ENCODE measurements at regions not wholly inside any gene's neighbourhood (a gene's known extent, or its start where the extent isn't known, plus 50 kb on each side); places are given as distances from the start of the nearest gene placed in this dataset.

DNA sequence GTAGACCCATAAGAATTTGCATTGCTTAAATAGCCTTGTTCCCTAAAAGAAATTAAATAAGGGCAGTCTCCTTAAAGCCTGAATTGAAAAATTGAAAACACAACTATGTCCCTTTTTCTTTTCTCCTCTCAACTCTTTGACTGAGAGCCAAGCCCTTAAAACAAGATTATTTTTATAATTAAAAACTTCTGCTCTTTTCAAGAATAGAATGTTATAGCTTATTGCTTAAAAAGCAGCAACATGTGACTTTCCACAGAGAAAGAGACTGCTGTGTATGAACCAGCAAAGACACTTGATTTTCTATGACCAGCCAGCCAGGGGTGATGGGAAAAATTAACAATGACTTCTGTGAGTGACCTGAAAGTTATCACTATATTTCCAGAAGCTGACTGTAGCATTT lies 295.2 kb upstream of the CELF2 start:
- TF ChIP-seq EHF (CRISPR knock-in tag; IDR thresholded peaks at IDR 0.05) (no peak), RNF2 (IDR thresholded peaks at IDR 0.05; ENCODE audit: borderline replicate concordance, low read depth) (no peak), HOXA7 (CRISPR knock-in tag; IDR thresholded peaks at IDR 0.05) (no peak), RFX5 (IDR thresholded peaks at IDR 0.05) (no peak), MAZ (IDR thresholded peaks at IDR 0.05; ENCODE audit: borderline replicate concordance, low read depth, low read length) (no peak), CHD4 (IDR thresholded peaks at IDR 0.05; ENCODE audit: borderline replicate concordance) (no peak), POLR2A (IDR thresholded peaks at IDR 0.05; ENCODE audit: low read length) (no peak), HOXB5 (CRISPR knock-in tag; IDR thresholded peaks at IDR 0.05) (no peak), SMC3 (IDR thresholded peaks at IDR 0.05) (no peak), RARB (CRISPR knock-in tag; IDR thresholded peaks at IDR 0.05) (no peak), ZSCAN20 (CRISPR knock-in tag; IDR thresholded peaks at IDR 0.05) (no peak), EHMT2 (IDR thresholded peaks at IDR 0.05; ENCODE audit: low read depth) (no peak), CEBPB (IDR thresholded peaks at IDR 0.05) (no peak), KDM5A (IDR thresholded peaks at IDR 0.05) (no peak), FOSB (CRISPR knock-in tag; IDR thresholded peaks at IDR 0.05) (no peak), JUN (IDR thresholded peaks at IDR 0.05) (no peak), RCOR1 (IDR thresholded peaks at IDR 0.05; ENCODE audit: low read depth, low read length) (no peak), CBX2 (IDR thresholded peaks at IDR 0.05; ENCODE audit: borderline replicate concordance, low read depth) (no peak)
- TF ChIP-seq, protein P1, sequence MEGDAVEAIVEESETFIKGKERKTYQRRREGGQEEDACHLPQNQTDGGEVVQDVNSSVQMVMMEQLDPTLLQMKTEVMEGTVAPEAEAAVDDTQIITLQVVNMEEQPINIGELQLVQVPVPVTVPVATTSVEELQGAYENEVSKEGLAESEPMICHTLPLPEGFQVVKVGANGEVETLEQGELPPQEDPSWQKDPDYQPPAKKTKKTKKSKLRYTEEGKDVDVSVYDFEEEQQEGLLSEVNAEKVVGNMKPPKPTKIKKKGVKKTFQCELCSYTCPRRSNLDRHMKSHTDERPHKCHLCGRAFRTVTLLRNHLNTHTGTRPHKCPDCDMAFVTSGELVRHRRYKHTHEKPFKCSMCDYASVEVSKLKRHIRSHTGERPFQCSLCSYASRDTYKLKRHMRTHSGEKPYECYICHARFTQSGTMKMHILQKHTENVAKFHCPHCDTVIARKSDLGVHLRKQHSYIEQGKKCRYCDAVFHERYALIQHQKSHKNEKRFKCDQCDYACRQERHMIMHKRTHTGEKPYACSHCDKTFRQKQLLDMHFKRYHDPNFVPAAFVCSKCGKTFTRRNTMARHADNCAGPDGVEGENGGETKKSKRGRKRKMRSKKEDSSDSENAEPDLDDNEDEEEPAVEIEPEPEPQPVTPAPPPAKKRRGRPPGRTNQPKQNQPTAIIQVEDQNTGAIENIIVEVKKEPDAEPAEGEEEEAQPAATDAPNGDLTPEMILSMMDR (IDR thresholded peaks at IDR 0.05), result no peak

DNA sequence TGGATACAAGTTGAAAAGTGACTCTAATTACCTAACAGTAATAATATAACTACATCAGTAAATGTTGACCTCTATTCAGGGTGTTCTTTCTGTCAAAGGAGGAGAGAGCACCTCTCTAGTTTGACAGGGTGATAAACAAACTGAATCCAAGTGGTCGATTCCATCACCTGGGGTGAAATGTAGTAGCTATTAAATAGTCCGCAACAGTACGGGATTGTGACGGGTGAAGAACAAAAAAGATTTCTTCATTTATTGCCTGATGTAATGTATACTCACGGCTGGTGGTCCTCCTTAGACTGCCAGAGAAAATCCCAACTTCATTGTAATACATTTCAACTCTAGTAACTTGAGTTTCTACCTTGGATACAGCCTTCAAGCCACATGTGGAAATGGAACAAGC lies 292.5 kb upstream of the CELF2 start:
- Histone ChIP-seq H3K4me3 (no peak overlapping the region), H3K27ac (no peak overlapping the region), H3K4me1 (no peaks in the 10 kb centered on the region), H3K4me2 (no peak overlapping the region), H3K9me3 (no peaks in the 10 kb centered on the region; the same call in 2 of the 3 replicates)
- WGBS (ENCODE audit: missing lambda C conversion rate), result 59% methylated on average over 5 of the region's 5 CpGs
- DNase-seq (ENCODE audit: low read depth in 1 of 2, low spot score in 1 of 2) (no peak), ATAC-seq (no peak), FAIRE-seq (no peak)
- ChIA-PET POLR2A (no interaction called here), CTCF (no interaction called here)
- TF ChIP-seq EHF (CRISPR knock-in tag; IDR thresholded peaks at IDR 0.05) (no peak), KDM1A (IDR thresholded peaks at IDR 0.05; ENCODE audit: low read depth) (no peak), POLR2A (IDR thresholded peaks at IDR 0.05; ENCODE audit: low read length) (no peak), CHD4 (IDR thresholded peaks at IDR 0.05; ENCODE audit: borderline replicate concordance) (no peak), CEBPB (IDR thresholded peaks at IDR 0.05) (no peak), FOXS1 (CRISPR knock-in tag; IDR thresholded peaks at IDR 0.05) (no peak), ZC3H11A (IDR thresholded peaks at IDR 0.05) (no peak), NFE2L2 (conservative IDR thresholded peaks at IDR 0.05; ENCODE audit: low read length) (no peak), GATA3 (IDR thresholded peaks at IDR 0.05; ENCODE audit: borderline replicate concordance) (no peak)
- TF ChIP-seq, protein P2, sequence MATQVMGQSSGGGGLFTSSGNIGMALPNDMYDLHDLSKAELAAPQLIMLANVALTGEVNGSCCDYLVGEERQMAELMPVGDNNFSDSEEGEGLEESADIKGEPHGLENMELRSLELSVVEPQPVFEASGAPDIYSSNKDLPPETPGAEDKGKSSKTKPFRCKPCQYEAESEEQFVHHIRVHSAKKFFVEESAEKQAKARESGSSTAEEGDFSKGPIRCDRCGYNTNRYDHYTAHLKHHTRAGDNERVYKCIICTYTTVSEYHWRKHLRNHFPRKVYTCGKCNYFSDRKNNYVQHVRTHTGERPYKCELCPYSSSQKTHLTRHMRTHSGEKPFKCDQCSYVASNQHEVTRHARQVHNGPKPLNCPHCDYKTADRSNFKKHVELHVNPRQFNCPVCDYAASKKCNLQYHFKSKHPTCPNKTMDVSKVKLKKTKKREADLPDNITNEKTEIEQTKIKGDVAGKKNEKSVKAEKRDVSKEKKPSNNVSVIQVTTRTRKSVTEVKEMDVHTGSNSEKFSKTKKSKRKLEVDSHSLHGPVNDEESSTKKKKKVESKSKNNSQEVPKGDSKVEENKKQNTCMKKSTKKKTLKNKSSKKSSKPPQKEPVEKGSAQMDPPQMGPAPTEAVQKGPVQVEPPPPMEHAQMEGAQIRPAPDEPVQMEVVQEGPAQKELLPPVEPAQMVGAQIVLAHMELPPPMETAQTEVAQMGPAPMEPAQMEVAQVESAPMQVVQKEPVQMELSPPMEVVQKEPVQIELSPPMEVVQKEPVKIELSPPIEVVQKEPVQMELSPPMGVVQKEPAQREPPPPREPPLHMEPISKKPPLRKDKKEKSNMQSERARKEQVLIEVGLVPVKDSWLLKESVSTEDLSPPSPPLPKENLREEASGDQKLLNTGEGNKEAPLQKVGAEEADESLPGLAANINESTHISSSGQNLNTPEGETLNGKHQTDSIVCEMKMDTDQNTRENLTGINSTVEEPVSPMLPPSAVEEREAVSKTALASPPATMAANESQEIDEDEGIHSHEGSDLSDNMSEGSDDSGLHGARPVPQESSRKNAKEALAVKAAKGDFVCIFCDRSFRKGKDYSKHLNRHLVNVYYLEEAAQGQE (IDR thresholded peaks at IDR 0.05), result no peak
- TF ChIP-seq, protein P3, sequence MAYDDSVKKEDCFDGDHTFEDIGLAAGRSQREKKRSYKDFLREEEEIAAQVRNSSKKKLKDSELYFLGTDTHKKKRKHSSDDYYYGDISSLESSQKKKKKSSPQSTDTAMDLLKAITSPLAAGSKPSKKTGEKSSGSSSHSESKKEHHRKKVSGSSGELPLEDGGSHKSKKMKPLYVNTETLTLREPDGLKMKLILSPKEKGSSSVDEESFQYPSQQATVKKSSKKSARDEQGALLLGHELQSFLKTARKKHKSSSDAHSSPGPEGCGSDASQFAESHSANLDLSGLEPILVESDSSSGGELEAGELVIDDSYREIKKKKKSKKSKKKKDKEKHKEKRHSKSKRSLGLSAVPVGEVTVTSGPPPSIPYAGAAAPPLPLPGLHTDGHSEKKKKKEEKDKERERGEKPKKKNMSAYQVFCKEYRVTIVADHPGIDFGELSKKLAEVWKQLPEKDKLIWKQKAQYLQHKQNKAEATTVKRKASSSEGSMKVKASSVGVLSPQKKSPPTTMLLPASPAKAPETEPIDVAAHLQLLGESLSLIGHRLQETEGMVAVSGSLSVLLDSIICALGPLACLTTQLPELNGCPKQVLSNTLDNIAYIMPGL (CRISPR knock-in tag; IDR thresholded peaks at IDR 0.05; ENCODE audit: borderline replicate concordance), result no peak

More for the DNA sequence above, 295.2 kb upstream of the CELF2 start:
- CTCF ChIA-PET, result no interaction called here
- no peak overlapping the region for H3K4me2 ChIP-seq
- POLR2A ChIA-PET, result no interaction called here
- DNase-seq (ENCODE audit: low read depth in 1 of 2, low spot score in 1 of 2), result no peak
- no peak for ATAC-seq
- FAIRE-seq, result no peak
- no peak overlapping the region for H3K4me3 ChIP-seq
- peaks cover 2% of the 10 kb centered on the region; the same call in 1 of the 3 replicates for H3K9me3 ChIP-seq
- no peaks in the 10 kb centered on the region for H3K4me1 ChIP-seq
- H3K27ac ChIP-seq, result no peak overlapping the region
